Endodermal cell (in vitro differentiated cells): ENCODE measurements at regions not wholly inside any gene's neighbourhood (a gene's known extent, or its start where the extent isn't known, plus 50 kb on each side); places are given as distances from the start of the nearest gene placed in this dataset.

Experiments used
- DNase-seq: peaks from one replicate; pipeline ENCODE4 v3.0.0-alpha.2; 2017
- H3K27ac ChIP-seq: 2 replicates; pipeline ENCODE4 v1.5.1; 2013; ENCODE audit warnings: mild to moderate bottlenecking, low read depth, low read length, moderate library complexity
- H3K27me3 ChIP-seq: 2 replicates; pipeline ENCODE4 v1.6.1; 2013; ENCODE audit warnings: mild to moderate bottlenecking, low read length, moderate library complexity; ENCODE audit not compliant: insufficient read depth, control insufficient read depth, poor library complexity, severe bottlenecking
- H3K36me3 ChIP-seq: 2 replicates; pipeline ENCODE4 v1.7.0; 2013; ENCODE audit warnings: mild to moderate bottlenecking, low read length, moderate library complexity; ENCODE audit not compliant: control insufficient read depth, insufficient read depth
- H3K4me1 ChIP-seq: one replicate; pipeline ENCODE4 v1.7.0; 2013; ENCODE audit warnings: low read length; ENCODE audit not compliant: control insufficient read depth, insufficient read depth
- H3K4me3 ChIP-seq: 2 replicates; pipeline ENCODE4 v1.5.1; 2013; ENCODE audit warnings: mild to moderate bottlenecking, low read length, moderate library complexity
- H3K9ac ChIP-seq: 2 replicates; pipeline ENCODE4 v1.6.1; 2013; ENCODE audit warnings: mild to moderate bottlenecking, low read length, moderate library complexity; ENCODE audit not compliant: poor library complexity, severe bottlenecking; ENCODE audit errors: extremely low read depth
- H3K9me3 ChIP-seq: 2 replicates; pipeline ENCODE4 v1.6.1; 2013; ENCODE audit warnings: mild to moderate bottlenecking, low read length, moderate library complexity; ENCODE audit not compliant: control insufficient read depth
- H3K27ac Mint-ChIP-seq: 2 replicates; pipeline ENCODE4 v1.8.0; 2020; ENCODE audit warnings: mixed read lengths
- H3K27me3 Mint-ChIP-seq: 2 replicates; pipeline ENCODE4 v1.8.0; 2021; ENCODE audit warnings: mild to moderate bottlenecking, mixed read lengths; ENCODE audit not compliant: insufficient read depth
- H3K36me3 Mint-ChIP-seq: 2 replicates; pipeline ENCODE4 v1.8.0; 2020; ENCODE audit warnings: low read depth, mixed read lengths
- H3K4me1 Mint-ChIP-seq: 2 replicates; pipeline ENCODE4 v1.8.0; 2020; ENCODE audit warnings: mixed read lengths
- H3K4me3 Mint-ChIP-seq: 2 replicates; pipeline ENCODE4 v1.8.0; 2020; ENCODE audit warnings: mild to moderate bottlenecking, moderate library complexity, mixed read lengths
- H3K9me3 Mint-ChIP-seq: 2 replicates; pipeline ENCODE4 v1.8.0; 2020; ENCODE audit warnings: mild to moderate bottlenecking, mixed read lengths
- CTCF ChIP-seq: fragments of 200-600 bp; sonication (generic); conservative IDR thresholded peaks from 2 replicates; pipeline ENCODE4 v1.5.0; 2021; ENCODE audit warnings: antibody characterized with exemption, mild to moderate bottlenecking
- WGBS, 2 experiments: methylation state at CpG; one replicate each; pipeline versions ENCODE4 v1.1.5 to v1.1.7; 2013; ENCODE audit warnings: missing lambda C conversion rate in 2 of 2, mixed read lengths in 1 of 2; ENCODE audit not compliant: insufficient coverage in 1 of 2, insufficient read length in 1 of 2; 5-methylcytosine and 5-hydroxymethylcytosine counted together

GRCh38 chr10:106217627-106218026 lies 946.9 kb downstream of the SORCS1 start:
- peaks cover 20% of the 10 kb centered on the region for H3K4me1 Mint-ChIP-seq
- TF ChIP-seq CTCF = no peak
- H3K27me3 ChIP-seq = no peaks in the 10 kb centered on the region
- no peak overlapping the region for H3K27ac ChIP-seq
- H3K4me1 ChIP-seq = peaks cover 10% of the 10 kb centered on the region
- H3K9me3 Mint-ChIP-seq = peaks cover 4% of the 10 kb centered on the region
- H3K4me3 ChIP-seq = no peak overlapping the region
- no peak overlapping the region for H3K27ac Mint-ChIP-seq
- no peaks in the 10 kb centered on the region for H3K36me3 ChIP-seq
- H3K9ac ChIP-seq = no peak overlapping the region
- no peaks in the 10 kb centered on the region for H3K9me3 ChIP-seq
- H3K27me3 Mint-ChIP-seq = no peaks in the 10 kb centered on the region
- no peak overlapping the region for H3K4me3 Mint-ChIP-seq
- 94 to 100% methylated on average over 2 of the region's 3 CpGs for WGBS, 2 experiments
- no peak for DNase-seq
- H3K36me3 Mint-ChIP-seq = no peaks in the 10 kb centered on the region

GRCh38 chr10:106216085-106216484 lies 948.4 kb downstream of the SORCS1 start:
- Histone ChIP-seq H3K27ac (no peak overlapping the region), H3K27me3 (no peaks in the 10 kb centered on the region), H3K9me3 (peaks cover 12% of the 10 kb centered on the region), H3K4me3 (no peak overlapping the region), H3K36me3 (no peaks in the 10 kb centered on the region), H3K4me1 (peaks cover 10% of the 10 kb centered on the region), H3K9ac (no peak overlapping the region)
- WGBS, 2 experiments = 60% methylated on average over 2 of the region's 2 CpGs; no CpG with 5 or more reads in 1 of the 2 experiments
- no peaks in the 10 kb centered on the region for H3K27me3 Mint-ChIP-seq
- DNase-seq = no peak
- peaks cover 20% of the 10 kb centered on the region for H3K4me1 Mint-ChIP-seq
- peak overlapping the region; percentile 85 for H3K27ac Mint-ChIP-seq
- no peak overlapping the region for H3K4me3 Mint-ChIP-seq
- no peaks in the 10 kb centered on the region for H3K36me3 Mint-ChIP-seq
- TF ChIP-seq CTCF = no peak
- H3K9me3 Mint-ChIP-seq = peaks cover 3% of the 10 kb centered on the region

- H3K4me1 Mint-ChIP-seq = peaks cover 30% of the 10 kb centered on the region
- H3K9me3 Mint-ChIP-seq = peaks cover 4% of the 10 kb centered on the region
- Histone ChIP-seq H3K4me1 (peaks cover 10% of the 10 kb centered on the region), H3K9me3 (peaks cover 16% of the 10 kb centered on the region), H3K36me3 (no peaks in the 10 kb centered on the region), H3K9ac (no peak overlapping the region), H3K27ac (no peak overlapping the region), H3K4me3 (no peak overlapping the region), H3K27me3 (no peaks in the 10 kb centered on the region)
- no peak for DNase-seq
- TF ChIP-seq CTCF = no peak
- no peaks in the 10 kb centered on the region for H3K36me3 Mint-ChIP-seq
- no peak overlapping the region for H3K4me3 Mint-ChIP-seq
- no peak overlapping the region for H3K27ac Mint-ChIP-seq
- H3K27me3 Mint-ChIP-seq = no peaks in the 10 kb centered on the region
- 89% methylated on average over 2 of the region's 2 CpGs; no CpG with 5 or more reads in 1 of the 2 experiments for WGBS, 2 experiments
Measured at GRCh38 chr10:106214243-106214642, 950.3 kb downstream of the SORCS1 start.
